Right lobe of liver (tissue), 4 donors: ENCODE measurements at regions not wholly inside any gene's neighbourhood (a gene's known extent, or its start where the extent isn't known, plus 50 kb on each side); places are given as distances from the start of the nearest gene placed in this dataset.
"Not testable (repeated sequence)": the region's sequence is repeated elsewhere in the genome, so short reads cannot be mapped to it uniquely, and the experiment has no call there.

Source experiments
- CTCF ChIP-seq, 4 donors: fragments of 200-600 bp in 3 of 4; fragments of 450-650 bp in 1 of 4; IDR thresholded peaks; one replicate each; pipeline versions ENCODE4 v1.5.1 to v1.8.0; 2016 to 2022; ENCODE audit warnings: antibody characterized with exemption in 4 of 4, mild to moderate bottlenecking in 2 of 4
- POLR2A ChIP-seq: fragments of 450-650 bp; IDR thresholded peaks from one replicate; pipeline ENCODE4 v1.6.1; 2017; ENCODE audit warnings: antibody characterized with exemption, mild to moderate bottlenecking
- donor health status: DM: no; HTN: no; CAD: no.
- donor health status: DM: no; HTN: no; CAD: no.
- donor health status: DM: no; HTN: yes; CAD: no.

- TF ChIP-seq CTCF (IDR thresholded peaks at IDR 0.05); POLR2A: not testable (repeated sequence)
Measured at GRCh38 chr6:27719039-27719438, 193.2 kb downstream of the OR2B2 start.
